ENCODE measurements at regions not wholly inside any gene's neighbourhood (a gene's known extent, or its start where the extent isn't known, plus 50 kb on each side); places are given as distances from the start of the nearest gene placed in this dataset.

DNA sequence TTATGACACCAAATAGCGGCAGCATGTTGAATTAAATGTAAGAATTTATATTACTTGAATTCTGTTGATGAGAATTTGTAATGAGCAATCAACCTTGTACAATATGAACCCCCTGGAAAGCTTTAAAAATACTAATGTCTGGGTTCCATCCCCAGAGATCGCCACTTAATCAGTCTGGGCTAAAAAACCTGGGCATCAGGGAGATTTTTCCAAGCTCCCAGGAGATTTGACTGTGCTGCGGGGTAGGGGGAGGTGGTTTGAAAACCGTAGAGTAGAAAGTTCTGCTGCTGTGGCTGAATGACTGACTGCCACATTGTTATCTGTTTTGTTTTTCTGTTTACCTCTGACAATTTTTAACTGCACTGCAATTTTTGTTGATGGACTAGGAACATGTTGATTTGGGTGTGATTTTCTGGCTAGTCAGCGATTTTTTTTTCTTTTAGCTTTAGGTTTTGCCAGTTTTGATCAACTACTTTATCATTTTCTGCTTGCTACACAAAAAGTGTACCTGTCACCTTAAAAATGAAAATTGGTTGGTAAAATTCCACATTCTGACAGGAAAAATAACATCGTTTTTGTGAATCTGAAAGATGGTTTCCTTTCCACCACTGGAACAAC lies 79.3 kb downstream of the PCTP start:
- no peaks in the 10 kb centered on the region for H3K27me3 Mint-ChIP-seq

DNA sequence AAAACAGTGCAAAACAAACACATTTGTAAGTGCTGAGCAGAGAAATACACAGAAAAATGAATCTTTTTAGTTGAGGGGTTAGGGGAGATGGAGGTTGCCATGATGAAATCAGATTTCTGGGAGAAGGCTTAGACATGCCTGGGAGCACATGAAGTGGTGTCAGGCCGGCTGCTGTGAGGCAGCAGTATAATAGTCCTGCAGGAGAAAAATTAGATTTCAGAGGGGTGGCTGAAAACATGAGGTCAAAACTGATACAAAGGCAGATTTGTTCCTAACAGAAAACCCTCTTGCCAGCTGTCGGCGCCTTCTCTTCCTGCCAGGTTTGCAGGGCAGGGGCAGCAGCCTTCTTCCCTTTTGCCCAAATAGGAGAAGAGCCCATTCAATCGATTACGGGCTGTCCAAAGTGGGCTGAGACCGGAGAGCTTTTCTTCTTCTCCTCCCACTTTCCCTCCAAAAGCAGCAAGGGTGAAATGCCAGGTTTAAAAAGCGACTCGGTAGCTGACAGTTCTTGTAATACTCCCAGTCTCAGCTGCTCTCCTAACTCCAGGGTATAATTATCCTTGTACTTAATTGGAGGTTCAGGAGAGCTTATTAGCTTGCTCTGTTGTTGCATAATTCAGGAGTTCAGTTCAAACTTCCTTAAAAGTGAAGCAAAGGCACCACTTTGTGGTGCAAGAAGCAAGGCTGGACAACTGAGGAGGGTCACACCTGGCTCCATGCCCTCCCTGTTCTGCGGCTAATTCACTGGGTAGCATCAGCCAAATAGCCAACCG lies 80.0 kb downstream of the PCTP start:
- no peaks in the 10 kb centered on the region for H3K4me1 Mint-ChIP-seq
- H3K36me3 Mint-ChIP-seq, result no peaks in the 10 kb centered on the region
- H3K9me3 Mint-ChIP-seq, result no peaks in the 10 kb centered on the region
- ATAC-seq, result no peak
- no peaks in the 10 kb centered on the region for H3K27me3 Mint-ChIP-seq
- no peak overlapping the region for H3K27ac Mint-ChIP-seq
- no peak overlapping the region for H3K4me3 Mint-ChIP-seq

More for the DNA sequence above, 79.3 kb downstream of the PCTP start:
- H3K4me3 Mint-ChIP-seq, result no peak overlapping the region
- no peak for ATAC-seq
- H3K4me1 Mint-ChIP-seq, result no peaks in the 10 kb centered on the region
- H3K9me3 Mint-ChIP-seq, result no peaks in the 10 kb centered on the region
- no peak overlapping the region for H3K27ac Mint-ChIP-seq
- no peaks in the 10 kb centered on the region for H3K36me3 Mint-ChIP-seq

DNA sequence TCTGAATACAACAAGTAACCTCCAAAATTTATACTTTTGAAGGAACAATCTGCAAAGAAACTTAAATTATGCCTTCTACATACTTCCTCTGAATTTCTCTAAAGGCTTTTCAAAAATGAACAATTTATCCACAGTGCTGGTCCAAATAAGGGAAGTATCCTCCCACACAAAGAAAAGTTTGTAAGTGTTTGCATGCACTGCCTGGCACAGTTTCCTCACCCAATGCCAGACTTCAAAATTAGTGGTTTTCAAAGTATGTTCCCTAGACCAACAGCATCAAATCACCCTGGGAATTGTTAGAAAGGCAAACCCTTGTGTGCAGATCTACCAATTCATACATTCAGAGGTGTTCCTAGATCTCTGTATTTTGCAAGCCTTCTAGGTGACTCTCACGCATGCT lies 82.5 kb downstream of the PCTP start:
- Mint-ChIP-seq H3K9me3 (peaks cover 3% of the 10 kb centered on the region), H3K4me3 (no peak overlapping the region), H3K27ac (no peak overlapping the region), H3K36me3 (no peaks in the 10 kb centered on the region), H3K4me1 (no peaks in the 10 kb centered on the region), H3K27me3 (no peaks in the 10 kb centered on the region)
- no peak for ATAC-seq

DNA sequence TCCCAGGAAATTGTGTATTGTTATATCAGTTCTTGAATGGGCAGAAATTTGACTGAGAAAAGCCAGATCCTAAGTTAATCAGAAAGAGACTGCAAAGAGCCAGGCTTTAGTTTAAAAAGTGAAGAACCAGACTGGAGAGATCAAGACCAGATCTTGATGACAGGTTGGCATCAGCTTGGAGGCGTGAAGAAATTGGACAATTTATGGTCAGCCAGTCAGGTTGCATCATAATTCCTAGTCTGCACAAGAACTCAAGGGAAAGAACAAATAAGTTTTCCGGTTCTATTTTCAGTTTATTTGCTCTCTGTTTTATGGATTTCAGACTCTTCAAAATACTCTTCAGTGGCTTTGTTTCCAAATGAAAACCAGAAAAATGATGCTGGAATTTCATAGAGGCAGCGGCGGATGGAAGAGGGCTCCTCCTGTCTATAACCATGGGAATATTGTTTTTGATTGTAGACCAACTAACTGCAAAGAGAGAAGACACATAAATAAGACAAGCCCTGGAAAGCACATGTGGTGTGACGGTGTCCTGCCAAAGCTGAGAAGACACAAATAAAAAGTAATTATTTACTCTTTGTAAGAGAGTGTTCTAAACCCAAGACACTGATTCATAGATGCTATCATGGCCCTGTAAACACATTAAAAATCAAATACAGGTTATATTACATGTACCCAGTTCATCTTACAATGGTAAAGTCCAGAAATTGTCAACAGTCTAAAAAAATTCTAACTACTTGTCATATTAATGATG lies 91.7 kb downstream of the PCTP start:
- peaks cover 9% of the 10 kb centered on the region for H3K27me3 Mint-ChIP-seq
- no peak overlapping the region for H3K4me3 Mint-ChIP-seq
- H3K4me1 Mint-ChIP-seq, result no peaks in the 10 kb centered on the region
- H3K27ac Mint-ChIP-seq, result no peak overlapping the region
- no peaks in the 10 kb centered on the region for H3K9me3 Mint-ChIP-seq
- ATAC-seq, result no peak
- no peaks in the 10 kb centered on the region for H3K36me3 Mint-ChIP-seq

DNA sequence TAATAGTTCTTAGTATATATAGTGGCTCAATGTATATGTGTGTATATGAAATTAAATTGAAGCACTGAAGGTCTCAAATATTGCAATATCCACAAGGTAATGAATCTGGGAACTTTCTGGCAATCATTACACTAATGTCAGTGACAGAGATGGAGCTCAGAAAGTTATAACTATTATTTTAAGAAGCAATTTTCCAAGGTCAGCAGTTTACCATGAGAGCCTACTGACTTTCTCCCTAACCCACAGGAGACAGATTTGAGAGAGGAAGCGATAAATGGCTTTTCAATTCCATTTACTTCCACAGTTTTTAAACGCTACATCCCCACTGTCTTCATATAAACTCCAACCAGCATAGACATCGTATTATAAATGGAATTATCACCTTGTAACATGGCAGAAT lies 92.9 kb downstream of the PCTP start:
- no peaks in the 10 kb centered on the region for H3K4me1 Mint-ChIP-seq
- no peaks in the 10 kb centered on the region for H3K9me3 Mint-ChIP-seq
- no peak overlapping the region for H3K4me3 Mint-ChIP-seq
- no peak for ATAC-seq
- no peaks in the 10 kb centered on the region for H3K36me3 Mint-ChIP-seq
- H3K27me3 Mint-ChIP-seq, result peaks cover 9% of the 10 kb centered on the region
- no peak overlapping the region for H3K27ac Mint-ChIP-seq

DNA sequence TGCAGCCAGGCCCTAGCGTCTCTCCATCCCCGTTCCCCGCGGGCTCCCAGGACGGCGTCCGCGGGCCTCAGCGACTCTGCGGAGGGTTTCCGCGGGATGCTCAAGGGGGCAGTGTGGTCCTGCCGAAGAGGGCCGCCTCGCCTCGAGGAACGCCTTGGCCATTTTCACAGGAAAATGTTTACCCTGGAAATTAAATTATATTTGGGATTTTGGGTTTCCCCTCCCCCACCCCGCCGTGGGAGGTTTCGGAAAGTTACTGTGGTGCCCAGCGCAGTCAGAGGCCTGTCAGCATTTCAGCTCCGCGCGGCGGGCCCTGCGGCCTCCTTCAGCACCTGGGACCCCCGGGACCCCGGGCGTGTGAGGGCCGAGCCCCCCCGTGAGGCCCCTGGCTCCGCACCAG lies 94.5 kb downstream of the PCTP start:
- H3K9me3 Mint-ChIP-seq, result no peaks in the 10 kb centered on the region
- peaks cover 9% of the 10 kb centered on the region for H3K27me3 Mint-ChIP-seq
- no peak for ATAC-seq
- H3K36me3 Mint-ChIP-seq, result no peaks in the 10 kb centered on the region
- H3K4me1 Mint-ChIP-seq, result no peaks in the 10 kb centered on the region
- no peak overlapping the region for H3K27ac Mint-ChIP-seq
- H3K4me3 Mint-ChIP-seq, result no peak overlapping the region

DNA sequence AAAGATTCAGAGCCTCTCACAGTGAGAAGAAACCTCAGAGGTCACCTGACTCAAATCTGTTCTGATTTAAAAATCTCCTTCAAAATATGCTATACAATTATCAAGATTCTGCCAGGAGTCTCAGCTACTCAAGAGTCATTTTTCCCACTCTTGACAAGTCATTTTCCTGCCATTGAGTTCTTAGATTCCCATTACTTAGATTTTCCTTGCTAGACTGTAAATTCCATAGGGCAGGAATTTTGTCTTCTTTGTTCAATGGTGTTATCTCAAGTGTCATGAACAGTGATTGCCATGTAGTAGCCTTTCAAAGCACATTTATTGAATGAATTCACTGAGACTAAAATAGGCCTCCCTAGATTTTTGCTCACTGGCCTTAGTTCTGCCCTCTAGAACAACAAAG lies 95.9 kb downstream of the PCTP start:
- Mint-ChIP-seq H3K27ac (no peak overlapping the region), H3K27me3 (peaks cover 9% of the 10 kb centered on the region), H3K9me3 (no peaks in the 10 kb centered on the region), H3K4me3 (no peak overlapping the region), H3K36me3 (no peaks in the 10 kb centered on the region), H3K4me1 (no peaks in the 10 kb centered on the region)
- no peak for ATAC-seq

DNA sequence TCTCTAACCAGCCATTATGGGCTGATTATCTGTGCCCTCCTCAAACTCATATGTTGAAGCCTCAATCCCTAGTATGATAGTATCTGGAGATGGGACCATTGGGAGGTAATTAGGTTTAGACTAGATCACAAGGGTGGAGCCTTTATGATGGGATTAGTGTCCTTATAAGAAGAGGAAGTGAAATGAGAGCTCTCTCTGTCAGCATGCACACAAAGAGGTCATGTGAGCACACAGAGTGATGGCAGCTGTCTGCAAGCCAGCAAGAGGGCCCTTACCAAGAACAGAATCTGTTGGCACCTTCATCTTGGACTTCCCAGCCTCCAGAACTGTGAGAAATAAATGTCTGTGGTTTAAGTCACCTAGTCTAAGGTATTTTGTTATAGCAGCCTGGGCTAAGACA lies 101.9 kb downstream of the PCTP start:
- Mint-ChIP-seq H3K4me3 (no peak overlapping the region), H3K27me3 (no peaks in the 10 kb centered on the region), H3K27ac (no peak overlapping the region), H3K4me1 (no peaks in the 10 kb centered on the region), H3K9me3 (no peaks in the 10 kb centered on the region), H3K36me3 (no peaks in the 10 kb centered on the region)
- ATAC-seq, result no peak

DNA sequence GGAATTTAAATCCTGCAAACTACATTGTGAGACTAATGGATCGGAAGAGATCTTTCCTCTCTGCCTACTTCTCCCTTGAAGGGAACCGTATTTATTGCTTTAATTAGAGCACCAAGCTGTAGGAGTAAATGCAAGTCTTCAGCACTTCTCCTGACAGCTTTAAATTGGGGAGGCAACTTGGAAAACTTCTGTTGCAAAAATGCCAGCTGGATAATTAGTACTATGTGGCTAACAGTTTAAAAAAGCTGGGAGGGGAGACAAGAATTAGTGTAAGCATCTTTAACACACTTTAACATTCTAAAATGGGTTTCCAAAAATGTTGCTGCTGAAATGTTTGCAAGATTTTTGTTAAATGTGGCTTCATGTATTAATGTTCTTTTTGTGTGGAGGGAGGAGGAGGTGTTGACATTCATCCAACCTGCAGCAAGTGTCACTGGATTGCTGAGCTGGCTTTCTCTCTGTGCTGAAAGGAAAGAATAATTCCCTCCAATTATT lies 108.5 kb downstream of the PCTP start:
- Mint-ChIP-seq H3K4me1 (no peaks in the 10 kb centered on the region), H3K27me3 (no peaks in the 10 kb centered on the region), H3K4me3 (no peak overlapping the region), H3K27ac (no peak overlapping the region), H3K36me3 (no peaks in the 10 kb centered on the region), H3K9me3 (peaks cover under 1% of the 10 kb centered on the region)
- no peak for ATAC-seq

DNA sequence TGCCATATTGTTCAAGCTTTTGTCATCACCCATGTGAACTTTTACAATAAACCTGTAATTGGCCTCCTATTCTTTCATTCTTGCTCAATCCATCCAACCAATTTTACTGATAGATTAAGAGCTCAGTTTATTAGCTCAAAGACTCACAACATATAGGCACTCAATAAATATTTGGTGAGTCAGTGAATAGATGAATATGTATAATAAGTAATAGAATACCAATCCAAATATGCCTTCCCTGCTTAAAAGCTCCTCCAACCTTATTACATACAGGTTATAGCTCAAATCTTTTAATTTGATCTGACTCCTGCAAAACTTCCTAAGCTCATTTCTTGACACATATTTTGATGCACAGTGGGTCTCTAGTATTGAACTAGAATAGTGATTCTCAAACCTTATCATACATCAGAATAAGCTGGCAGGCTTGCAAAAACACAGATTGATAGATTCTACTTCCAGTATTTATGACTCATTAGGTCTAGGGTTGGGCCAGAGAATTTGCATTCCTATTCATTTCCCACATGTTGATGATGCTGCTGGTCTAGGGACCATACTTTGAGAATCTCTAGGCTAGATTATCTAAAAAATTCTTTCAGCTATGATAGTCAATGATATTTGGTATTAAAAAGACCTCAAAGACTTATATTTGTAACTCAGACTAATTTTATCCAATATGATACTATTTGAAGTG lies 114.4 kb downstream of the PCTP start:
- peaks cover 2% of the 10 kb centered on the region for H3K9me3 Mint-ChIP-seq
- no peak overlapping the region for H3K27ac Mint-ChIP-seq
- ATAC-seq, result no peak
- H3K36me3 Mint-ChIP-seq, result no peaks in the 10 kb centered on the region
- no peaks in the 10 kb centered on the region for H3K4me1 Mint-ChIP-seq
- no peak overlapping the region for H3K4me3 Mint-ChIP-seq
- no peaks in the 10 kb centered on the region for H3K27me3 Mint-ChIP-seq

DNA sequence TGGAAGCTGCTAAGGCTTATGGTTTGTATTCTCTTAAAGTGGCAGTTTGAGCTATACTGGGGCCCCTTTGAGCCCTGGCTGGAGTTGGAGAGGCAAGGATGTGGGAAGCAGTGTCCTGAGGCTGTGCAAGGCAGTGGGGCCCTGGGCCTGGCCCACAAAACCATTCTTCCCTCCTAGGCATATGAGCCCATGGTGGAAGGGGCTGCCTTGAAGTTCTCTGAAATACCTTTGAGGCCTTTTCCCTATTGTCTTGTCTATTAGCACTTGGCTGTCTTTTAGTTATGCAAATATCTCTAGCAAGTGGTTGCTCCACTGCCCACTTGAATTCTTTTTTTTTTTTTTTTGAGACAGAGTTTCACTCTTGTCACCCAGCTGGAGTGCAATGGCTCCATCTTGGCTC lies 119.2 kb downstream of the PCTP start:
- Mint-ChIP-seq H3K4me1 (no peaks in the 10 kb centered on the region), H3K4me3 (no peak overlapping the region), H3K9me3 (no peaks in the 10 kb centered on the region), H3K27ac (no peak overlapping the region), H3K27me3 (no peaks in the 10 kb centered on the region), H3K36me3 (no peaks in the 10 kb centered on the region)
- no peak for ATAC-seq

DNA sequence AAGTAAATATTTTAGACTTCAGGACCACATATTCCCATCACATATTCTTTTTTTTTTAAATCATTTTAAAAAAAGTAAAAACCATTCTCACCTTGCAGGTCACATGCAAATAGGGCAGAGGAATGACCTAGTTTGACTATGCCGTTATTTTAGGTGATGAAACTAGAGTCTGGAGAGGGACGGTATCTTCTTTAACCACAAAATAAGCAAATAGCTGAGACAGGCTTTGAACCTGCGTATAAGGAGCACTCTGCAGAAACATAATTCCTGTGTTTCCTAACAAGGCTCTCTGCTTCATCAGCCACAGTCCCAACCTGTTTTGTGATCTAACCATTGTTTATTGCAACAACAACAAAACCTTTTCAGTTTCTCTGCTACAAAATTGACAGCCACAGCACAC lies 121.5 kb downstream of the PCTP start:
- H3K27me3 Mint-ChIP-seq, result no peaks in the 10 kb centered on the region
- no peak overlapping the region for H3K4me3 Mint-ChIP-seq
- no peak overlapping the region for H3K27ac Mint-ChIP-seq
- no peak for ATAC-seq
- H3K36me3 Mint-ChIP-seq, result no peaks in the 10 kb centered on the region
- H3K4me1 Mint-ChIP-seq, result no peaks in the 10 kb centered on the region
- peaks cover 8% of the 10 kb centered on the region for H3K9me3 Mint-ChIP-seq

DNA sequence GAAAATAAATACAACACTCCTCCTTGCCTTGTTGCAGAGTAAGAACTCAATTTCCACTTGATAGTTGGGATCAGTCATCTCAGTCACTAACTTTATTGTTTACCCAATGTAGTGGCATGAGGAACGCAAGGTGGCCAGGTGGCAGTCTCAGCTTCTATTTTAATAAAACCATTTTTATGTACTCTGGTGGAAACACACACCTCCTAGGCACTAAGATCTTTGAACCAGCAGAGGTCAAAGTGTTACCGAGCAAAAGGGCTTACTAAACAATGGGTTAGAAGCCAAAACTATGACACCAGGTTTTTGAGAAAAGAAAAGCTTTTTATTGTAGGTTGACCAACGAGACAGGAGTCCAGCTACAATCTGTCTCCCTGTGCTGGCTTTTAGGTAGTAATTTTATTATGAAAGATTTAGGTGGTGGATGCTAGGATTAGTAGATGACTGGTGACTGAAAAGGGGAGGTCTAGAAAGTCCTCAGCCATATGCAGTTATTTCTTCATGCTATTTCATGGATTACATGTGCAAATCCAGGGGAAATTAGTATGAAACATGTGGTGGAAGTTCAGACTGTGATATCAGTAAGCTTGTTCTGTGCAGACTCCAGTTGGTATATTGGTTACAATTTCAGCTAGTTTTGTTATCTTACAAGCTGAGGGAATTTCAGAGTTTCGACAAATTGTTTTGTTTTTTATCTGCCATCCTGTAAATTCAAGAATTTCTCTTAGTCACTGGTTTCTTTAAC lies 122.3 kb downstream of the PCTP start:
- Mint-ChIP-seq H3K27me3 (peaks cover 4% of the 10 kb centered on the region), H3K4me3 (no peak overlapping the region), H3K36me3 (no peaks in the 10 kb centered on the region), H3K27ac (no peak overlapping the region), H3K4me1 (no peaks in the 10 kb centered on the region), H3K9me3 (peaks cover 8% of the 10 kb centered on the region)
- ATAC-seq, result no peak

DNA sequence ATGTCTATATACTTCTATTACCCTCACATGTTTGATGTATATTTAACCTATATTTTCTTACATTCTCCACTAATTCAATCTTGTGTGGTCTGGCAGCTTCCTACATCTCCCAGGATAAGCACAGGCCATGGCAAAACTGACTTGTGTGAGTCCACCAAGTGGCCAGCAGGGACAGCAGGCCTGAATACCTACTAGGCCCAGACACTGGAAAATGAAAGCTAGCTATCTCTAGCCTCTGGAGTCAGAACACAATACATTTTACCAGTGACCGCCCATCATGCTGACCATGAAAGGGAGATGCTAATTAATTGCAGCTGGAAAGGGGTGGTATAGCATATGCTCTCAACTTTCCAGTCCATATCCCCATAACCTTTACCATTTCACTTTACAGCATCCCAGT lies 132.3 kb downstream of the PCTP start:
- Mint-ChIP-seq H3K27ac (no peak overlapping the region), H3K27me3 (peaks cover 7% of the 10 kb centered on the region), H3K9me3 (no peaks in the 10 kb centered on the region), H3K4me1 (no peaks in the 10 kb centered on the region), H3K36me3 (no peaks in the 10 kb centered on the region), H3K4me3 (no peak overlapping the region)
- ATAC-seq, result no peak

DNA sequence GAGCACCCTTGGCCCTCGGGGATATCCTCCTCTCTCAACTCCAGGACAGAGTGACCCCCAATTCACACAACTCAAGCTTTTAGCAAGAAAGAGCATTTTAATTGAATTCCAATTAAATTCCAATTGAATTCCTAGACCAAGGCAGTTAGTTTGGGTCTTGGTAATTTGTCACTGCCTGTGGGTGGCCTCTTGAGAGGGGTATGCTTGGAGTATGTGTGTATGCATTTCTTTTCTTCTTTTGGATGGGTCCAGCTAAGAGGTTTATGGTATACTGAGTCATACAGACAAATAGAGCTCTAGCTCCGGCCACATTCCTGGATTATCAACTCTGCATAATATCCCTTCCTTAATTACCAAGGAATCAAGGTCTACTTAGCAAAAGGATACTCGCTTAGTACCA lies 136.7 kb downstream of the PCTP start:
- Mint-ChIP-seq H3K9me3 (no peaks in the 10 kb centered on the region), H3K36me3 (no peaks in the 10 kb centered on the region), H3K27ac (no peak overlapping the region), H3K4me3 (no peak overlapping the region), H3K4me1 (no peaks in the 10 kb centered on the region), H3K27me3 (no peaks in the 10 kb centered on the region)
- no peak for ATAC-seq

All from stimulated activated memory B cell treated with anti-CD40 and anti-IgM and Interleukin-4, amounts not matched to agents 10 μg/mL and 1 μg/mL and 100 μg/mL, for 72 hours (primary cell).